Activated T-cell treated with anti-CD3 and anti-CD28 coated beads for 4 hours (primary cell): ENCODE measurements at regions not wholly inside any gene's neighbourhood (a gene's known extent, or its start where the extent isn't known, plus 50 kb on each side); places are given as distances from the start of the nearest gene placed in this dataset.
"Not testable (repeated sequence)": the region's sequence is repeated elsewhere in the genome, so short reads cannot be mapped to it uniquely, and the experiment has no call there.

ENCODE experiments used
- DNase-seq: peaks from one replicate; pipeline ENCODE4 v3.0.0-alpha.2; 2020

GRCh38 chr3:181929501-181929900 is 217.8 kb downstream of the SOX2 start:
- no peak for DNase-seq

- no peak for DNase-seq
Observed at GRCh38 chr3:181930105-181930504, 218.4 kb downstream of the SOX2 start.

DNA sequence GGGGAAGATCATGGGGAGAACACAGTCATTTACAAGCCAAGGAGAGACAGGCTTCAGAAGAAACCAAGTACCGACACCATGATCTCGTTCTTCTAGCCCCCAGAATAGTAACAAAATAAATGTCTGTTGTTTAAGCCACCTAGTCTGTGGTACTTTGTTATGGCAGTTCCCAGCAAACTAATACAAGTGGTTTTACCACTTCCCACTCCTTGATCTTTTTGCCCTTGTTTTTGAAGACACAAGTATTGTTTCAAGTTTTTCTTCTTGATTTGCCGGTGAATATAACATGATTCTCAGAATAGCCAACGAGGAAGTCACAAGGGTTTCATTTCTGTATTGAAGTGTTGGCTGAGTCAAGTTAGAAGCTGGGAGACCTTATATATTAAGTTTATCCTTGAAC is 220.3 kb downstream of the SOX2 start:
- DNase-seq, result no peak

DNA sequence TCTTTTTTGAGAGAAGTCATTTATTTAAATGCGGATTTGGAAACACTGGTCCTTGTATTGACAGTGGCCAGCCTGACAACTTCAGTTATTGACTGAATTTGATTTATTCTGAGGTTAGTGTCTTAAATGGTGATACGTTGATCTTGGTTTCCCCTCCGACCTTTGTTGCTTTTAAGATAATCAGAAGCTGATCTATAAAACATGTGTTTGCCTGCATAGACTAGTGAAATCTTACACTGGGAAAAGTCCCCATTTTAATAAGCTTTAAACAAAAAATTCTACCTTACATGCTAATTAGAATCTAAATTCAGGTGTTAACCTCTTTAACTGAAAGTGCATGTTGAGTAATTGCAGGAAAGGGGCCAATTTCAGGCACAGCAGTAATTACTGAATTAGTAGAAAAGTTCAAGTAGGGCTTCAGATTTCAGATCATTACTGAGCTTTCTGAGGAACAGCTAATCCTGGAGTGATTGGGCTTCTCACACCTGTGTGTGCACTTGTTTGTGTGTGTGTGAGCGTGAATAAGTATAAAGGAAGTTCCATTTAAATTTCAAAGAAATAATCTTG is 221.4 kb downstream of the SOX2 start:
- DNase-seq, result no peak

DNA sequence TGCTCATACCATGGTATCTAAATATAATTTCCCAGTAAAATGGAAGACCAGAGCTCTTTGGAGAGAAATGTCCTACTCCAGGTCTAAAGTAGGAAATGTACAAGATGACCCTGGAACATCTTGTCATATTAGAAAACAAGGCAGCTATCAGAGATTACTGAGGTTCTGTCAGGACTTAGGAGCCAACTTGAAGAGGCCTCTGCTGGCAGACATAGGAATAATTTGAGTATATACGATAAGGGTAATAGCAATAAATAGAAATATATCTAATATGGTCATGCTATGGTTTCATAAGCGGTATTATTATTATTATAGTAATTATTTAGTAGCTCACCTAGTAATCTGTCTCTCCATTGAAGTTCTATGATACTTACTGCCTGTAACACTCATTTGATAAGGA is 224.2 kb downstream of the SOX2 start:
- DNase-seq, result no peak

GRCh38 chr3:181936774-181937173 is 225.0 kb downstream of the SOX2 start:
- no peak for DNase-seq

GRCh38 chr3:181938580-181938979 is 226.9 kb downstream of the SOX2 start:
- DNase-seq, result not testable (repeated sequence)

- DNase-seq, result no peak
Observed at GRCh38 chr3:181940703-181941102, 229.0 kb downstream of the SOX2 start.

DNA sequence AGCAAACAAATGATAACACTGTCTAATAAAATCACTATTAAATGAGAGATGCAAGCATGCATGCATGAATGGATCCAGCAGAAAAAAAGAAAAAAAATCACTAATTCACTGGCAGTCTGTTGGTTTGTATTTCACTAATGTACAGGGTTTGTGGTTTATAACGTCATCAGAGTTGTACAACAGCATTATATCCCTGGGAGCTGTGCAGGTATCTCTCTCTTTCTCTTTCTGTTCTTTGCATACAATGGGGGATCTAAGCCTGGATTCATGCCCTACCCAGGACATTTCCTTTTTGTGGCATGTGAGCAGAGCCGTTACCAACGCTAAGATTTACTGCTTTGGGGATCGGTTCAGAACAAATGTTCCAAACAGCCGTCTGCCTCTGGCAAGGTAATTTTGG is 229.5 kb downstream of the SOX2 start:
- DNase-seq, result no peak

- DNase-seq, result no peak
Observed at GRCh38 chr3:181943285-181943684, 231.6 kb downstream of the SOX2 start.

GRCh38 chr3:181947606-181948005 is 235.9 kb downstream of the SOX2 start:
- DNase-seq, result no peak

- no peak for DNase-seq
Observed at GRCh38 chr3:181948286-181948685, 236.6 kb downstream of the SOX2 start.

DNA sequence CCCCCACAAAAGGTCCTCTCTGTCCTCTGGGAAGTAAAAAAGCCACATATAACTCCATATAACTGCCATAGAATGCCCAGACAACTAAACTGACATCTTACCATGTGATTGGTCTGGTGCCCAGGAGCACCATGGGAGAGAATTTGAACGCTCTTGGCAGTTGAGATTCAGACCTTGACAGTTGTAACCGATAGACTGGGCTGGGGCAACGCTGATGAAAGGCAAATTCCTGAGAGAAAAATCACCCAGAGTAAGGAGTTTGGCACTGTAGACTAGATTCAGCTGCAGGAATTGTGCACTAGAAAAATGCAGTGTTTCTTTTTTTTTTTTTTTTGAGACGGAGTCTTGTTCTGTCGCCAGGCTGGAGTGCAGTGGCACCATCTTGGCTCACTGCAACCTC is 240.5 kb downstream of the SOX2 start:
- DNase-seq, result no peak

- DNase-seq, result no peak
Observed at GRCh38 chr3:181952929-181953328, 241.2 kb downstream of the SOX2 start.

DNA sequence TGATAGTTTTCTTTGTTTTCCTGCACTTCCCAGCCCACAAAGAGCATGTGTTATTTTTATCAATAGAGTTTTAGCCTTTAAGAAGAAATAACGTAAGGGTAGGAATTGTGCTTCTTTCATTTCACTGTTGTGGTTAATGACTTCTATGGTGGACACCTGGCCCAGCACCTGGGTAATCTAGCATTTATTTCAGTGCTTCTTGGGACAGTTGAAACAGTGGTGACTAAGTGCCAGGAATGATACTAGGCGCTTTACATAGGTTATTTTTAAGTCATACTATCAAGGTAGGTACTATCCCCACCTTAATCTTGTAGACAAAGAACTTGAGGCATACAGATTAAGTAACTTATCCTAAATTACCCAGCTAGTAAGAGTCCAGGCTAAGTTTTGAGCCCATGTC is 243.8 kb downstream of the SOX2 start:
- no peak for DNase-seq

GRCh38 chr3:181956122-181956521 is 244.4 kb downstream of the SOX2 start:
- no peak for DNase-seq

- no peak for DNase-seq
Observed at GRCh38 chr3:181966393-181966792, 254.7 kb downstream of the SOX2 start.

DNA sequence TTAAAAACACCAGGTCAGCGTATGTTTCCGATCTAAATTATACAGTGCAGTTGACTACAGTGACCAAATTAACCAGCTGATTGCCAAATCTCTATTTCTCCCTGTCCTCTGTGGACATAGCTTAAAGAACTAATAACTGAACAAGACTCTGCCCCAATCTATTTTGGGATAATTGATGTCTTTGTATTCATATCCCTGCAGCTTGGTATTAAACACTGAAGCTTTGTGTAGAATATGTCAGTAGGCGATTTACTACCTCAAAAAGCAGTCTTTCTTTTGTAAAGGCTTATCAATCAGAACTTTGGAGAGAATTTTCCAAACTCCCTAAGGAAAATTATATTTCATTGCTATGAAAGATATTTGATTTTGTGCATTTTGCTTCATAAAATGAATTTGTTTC is 258.2 kb downstream of the SOX2 start:
- no peak for DNase-seq

- no peak for DNase-seq
Observed at GRCh38 chr3:181971424-181971823, 259.7 kb downstream of the SOX2 start.

DNA sequence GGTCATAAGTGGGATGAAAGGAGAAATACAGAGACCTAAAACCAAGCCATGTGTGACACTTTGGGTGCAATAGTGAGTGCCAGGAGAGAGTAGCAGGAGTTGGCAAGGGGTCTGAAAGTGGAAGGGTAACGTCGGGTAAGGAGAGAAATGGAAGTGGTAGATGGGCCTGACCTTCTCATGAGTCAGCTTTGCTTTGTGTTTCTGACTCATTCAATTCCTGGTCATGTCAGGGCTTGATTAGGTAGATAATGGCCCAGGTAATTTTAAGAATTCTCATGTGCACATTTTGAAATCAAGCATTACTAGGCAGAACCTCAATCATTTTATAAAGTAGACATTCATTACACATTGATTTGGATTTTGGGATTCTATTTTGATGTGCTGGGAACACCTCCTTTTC is 262.5 kb downstream of the SOX2 start:
- no peak for DNase-seq

- DNase-seq, result no peak
Observed at GRCh38 chr3:181976526-181976925, 264.8 kb downstream of the SOX2 start.

DNA sequence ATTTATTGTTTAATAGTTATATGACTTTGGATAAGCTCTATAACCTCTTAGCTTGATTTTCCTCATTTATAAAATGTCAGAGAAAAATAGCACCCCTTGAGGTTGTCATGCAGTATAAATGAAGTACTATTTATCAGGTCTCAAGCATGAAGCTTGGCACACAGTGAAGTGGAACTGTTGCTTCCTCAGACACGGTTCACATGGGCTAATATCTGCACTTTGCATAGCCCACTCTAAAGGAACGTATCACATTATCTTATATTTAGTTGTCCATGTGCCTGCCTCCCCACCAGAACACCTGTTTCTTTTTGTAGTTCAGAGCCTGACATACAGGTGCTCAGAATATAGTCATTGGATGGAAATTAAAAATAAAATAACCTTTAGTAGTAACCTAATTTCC is 273.7 kb downstream of the SOX2 start:
- DNase-seq, result no peak

- DNase-seq, result no peak
Observed at GRCh38 chr3:181987736-181988135, 276.0 kb downstream of the SOX2 start.

DNA sequence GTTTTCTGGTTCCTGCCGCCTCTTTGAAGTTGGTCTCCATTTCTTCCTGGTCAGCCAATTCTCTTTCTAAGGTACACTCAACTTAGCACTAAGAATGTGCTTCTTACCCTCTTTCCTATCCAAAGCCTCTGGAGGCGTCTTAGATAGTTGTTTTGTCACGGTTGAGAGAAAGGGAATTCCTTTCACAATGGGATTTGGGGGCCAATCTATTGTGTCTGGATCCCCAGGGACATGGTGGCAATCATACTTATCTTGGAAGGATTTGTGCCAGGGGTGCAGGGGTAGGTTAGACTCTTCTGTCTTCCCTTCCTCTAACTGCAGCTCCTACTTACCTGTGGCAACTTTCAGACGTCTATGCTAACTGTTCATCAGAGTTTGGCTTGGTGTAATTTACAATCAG is 287.1 kb downstream of the SOX2 start:
- DNase-seq, result no peak

GRCh38 chr3:181999314-181999713 is 287.6 kb downstream of the SOX2 start:
- no peak for DNase-seq

- DNase-seq, result no peak
Observed at GRCh38 chr3:182000447-182000846, 288.7 kb downstream of the SOX2 start.
